ENCODE measurements at regions not wholly inside any gene's neighbourhood (a gene's known extent, or its start where the extent isn't known, plus 50 kb on each side); places are given as distances from the start of the nearest gene placed in this dataset.

- DNase-seq, result no peak
- TF ChIP-seq POLR2AphosphoS5 (IDR thresholded peaks at IDR 0.05) (no peak), EP300 (IDR thresholded peaks at IDR 0.05) (no peak), CTCF (IDR thresholded peaks at IDR 0.05) (no peak), POLR2A (IDR thresholded peaks at IDR 0.05) (no peak)
- Histone ChIP-seq H3K4me1 (no peaks in the 10 kb centered on the region), H3K4me3 (no peak overlapping the region), H3K36me3 (no peaks in the 10 kb centered on the region), H3K27ac (no peak overlapping the region), H3K27me3 (no peaks in the 10 kb centered on the region), H3K9me3 (no peaks in the 10 kb centered on the region)
- WGBS, 5 donors, result 71 to 80% (median 75%) methylated on average over 8 of the region's 8 CpGs
- intact Hi-C loops (cut with DNase I; ENCODE audit: low total_unique reads), result no loop called here
These were observed 214.6 kb upstream of the TMEM132C start for GRCh38 chr12:128052331-128052730.

- TF ChIP-seq POLR2AphosphoS5 (IDR thresholded peaks at IDR 0.05) (no peak), POLR2A (IDR thresholded peaks at IDR 0.05) (no peak), CTCF (IDR thresholded peaks at IDR 0.05) (no peak), EP300 (IDR thresholded peaks at IDR 0.05) (no peak)
- 69 to 84% (median 80%) methylated on average over 2 to 5 of the region's 5 CpGs for WGBS, 5 donors
- intact Hi-C loops (cut with DNase I; ENCODE audit: low total_unique reads), result no loop called here
These were observed 214.2 kb upstream of the TMEM132C start for GRCh38 chr12:128052777-128053176.

GRCh38 chr12:128055567-128055966 lies 211.4 kb upstream of the TMEM132C start:
- TF ChIP-seq POLR2A (IDR thresholded peaks at IDR 0.05), result no peak
- no peak for TF ChIP-seq EP300 (IDR thresholded peaks at IDR 0.05)
- no peak for TF ChIP-seq POLR2AphosphoS5 (IDR thresholded peaks at IDR 0.05)
- TF ChIP-seq CTCF (IDR thresholded peaks at IDR 0.05), result no peak
- 72 to 81% (median 75%) methylated on average over 5 to 6 of the region's 6 CpGs for WGBS, 5 donors
- Histone ChIP-seq H3K27me3 (no peaks in the 10 kb centered on the region), H3K9me3 (no peaks in the 10 kb centered on the region), H3K36me3 (no peaks in the 10 kb centered on the region), H3K4me3 (no peak overlapping the region), H3K4me1 (no peaks in the 10 kb centered on the region), H3K27ac (no peak overlapping the region)
- no peak for DNase-seq
- intact Hi-C loops (cut with DNase I; ENCODE audit: low total_unique reads), result no loop called here

More at GRCh38 chr12:128052777-128053176, 214.2 kb upstream of the TMEM132C start:
- H3K9me3 ChIP-seq, result no peaks in the 10 kb centered on the region
- no peak overlapping the region for H3K27ac ChIP-seq
- no peak for DNase-seq
- H3K36me3 ChIP-seq, result no peaks in the 10 kb centered on the region
- H3K27me3 ChIP-seq, result no peaks in the 10 kb centered on the region
- no peaks in the 10 kb centered on the region for H3K4me1 ChIP-seq
- no peak overlapping the region for H3K4me3 ChIP-seq

GRCh38 chr12:128056136-128056801 lies 210.7 kb upstream of the TMEM132C start:
- no peak for DNase-seq
- no peaks in the 10 kb centered on the region for H3K27me3 ChIP-seq
- H3K4me3 ChIP-seq, result no peak overlapping the region
- H3K27ac ChIP-seq, result no peak overlapping the region
- no peak for TF ChIP-seq POLR2A (IDR thresholded peaks at IDR 0.05)
- no peak for TF ChIP-seq POLR2AphosphoS5 (IDR thresholded peaks at IDR 0.05)
- TF ChIP-seq CTCF (IDR thresholded peaks at IDR 0.05), result no peak
- TF ChIP-seq EP300 (IDR thresholded peaks at IDR 0.05), result no peak
- intact Hi-C loops (cut with DNase I; ENCODE audit: low total_unique reads), result no loop called here
- no peaks in the 10 kb centered on the region for H3K4me1 ChIP-seq
- no peaks in the 10 kb centered on the region for H3K9me3 ChIP-seq
- 64 to 72% (median 65%) methylated on average over 10 of the region's 10 CpGs for WGBS, 5 donors
- H3K36me3 ChIP-seq, result no peaks in the 10 kb centered on the region

Measured in stomach (tissue), 8 donors.